Breast epithelium (tissue), 4 donors: ENCODE measurements at regions not wholly inside any gene's neighbourhood (a gene's known extent, or its start where the extent isn't known, plus 50 kb on each side); places are given as distances from the start of the nearest gene placed in this dataset.

Source experiments
- DNase-seq, 2 donors: peaks; one replicate each; pipeline ENCODE4 v3.0.0-alpha.2; 2019; ENCODE audit warnings: low spot score in 2 of 2
- H3K27ac ChIP-seq, 2 donors: fragments of 200-600 bp; sonication (generic) in 1 of 2; one replicate each; pipeline ENCODE4 v1.5.1; 2016 to 2019; ENCODE audit warnings: mild to moderate bottlenecking in 1 of 2
- H3K27me3 ChIP-seq, 2 donors: fragments of 200-600 bp; sonication (generic) in 1 of 2; one replicate each; pipeline versions ENCODE4 v1.5.1 to v1.6.0; 2017 to 2019; ENCODE audit warnings: control low read depth in 1 of 2, mild to moderate bottlenecking in 1 of 2
- H3K36me3 ChIP-seq: fragments of 200-600 bp; one replicate; pipeline ENCODE4 v1.5.1; 2019
- H3K4me1 ChIP-seq, 2 donors: fragments of 200-600 bp; sonication (generic); one replicate each; pipeline ENCODE4 v1.5.1; 2016 to 2019; ENCODE audit warnings: control low read depth in 1 of 2
- H3K4me3 ChIP-seq, 3 donors: fragments of 200-600 bp; sonication (generic); 1 replicate in 2 of 3; 2 replicates in 1 of 3; pipeline ENCODE4 v1.5.1; 2016 to 2019; ENCODE audit warnings: mild to moderate bottlenecking in 3 of 3, moderate library complexity in 2 of 3
- H3K9me3 ChIP-seq, 2 donors: fragments of 200-600 bp; sonication (generic) in 1 of 2; one replicate each; pipeline ENCODE4 v1.5.1; 2016 to 2019; ENCODE audit warnings: control low read depth in 1 of 2
- POLR2A ChIP-seq: fragments of 450-650 bp; IDR thresholded peaks from one replicate; pipeline ENCODE4 v1.6.1; 2016; ENCODE audit warnings: antibody characterized with exemption, mild to moderate bottlenecking, moderate library complexity
- POLR2AphosphoS5 ChIP-seq, 3 donors: sonication (generic); formaldehyde crosslinking; IDR thresholded peaks; one replicate each; pipeline ENCODE4 v1.6.1; 2017; ENCODE audit warnings: antibody characterized with exemption in 3 of 3
- intact Hi-C: fragments of 100-400 bp; cut with DNase I; formaldehyde crosslinking; loops from one replicate; pipeline ENCODE4 v1.15.1; 2023; ENCODE audit warnings: low total_unique reads
- TF ChIP-seq, protein P1 (sequence below), 3 donors: fragments of 450-650 bp; IDR thresholded peaks; one replicate each; pipeline ENCODE4 v1.5.1; 2016 to 2017; ENCODE audit warnings: antibody characterized with exemption in 3 of 3, mild to moderate bottlenecking in 3 of 3, moderate library complexity in 3 of 3

GRCh38 chr12:88753707-88754106, 173.4 kb upstream of the KITLG start:
- Histone ChIP-seq H3K27ac (no peak overlapping the region), H3K36me3 (no peaks in the 10 kb centered on the region), H3K9me3 (no peaks in the 10 kb centered on the region), H3K4me1 (no peaks in the 10 kb centered on the region), H3K27me3 (no peaks in the 10 kb centered on the region), H3K4me3 (no peak overlapping the region)
- intact Hi-C loops, result no loop called here
- no peak for DNase-seq
- TF ChIP-seq, protein P1, sequence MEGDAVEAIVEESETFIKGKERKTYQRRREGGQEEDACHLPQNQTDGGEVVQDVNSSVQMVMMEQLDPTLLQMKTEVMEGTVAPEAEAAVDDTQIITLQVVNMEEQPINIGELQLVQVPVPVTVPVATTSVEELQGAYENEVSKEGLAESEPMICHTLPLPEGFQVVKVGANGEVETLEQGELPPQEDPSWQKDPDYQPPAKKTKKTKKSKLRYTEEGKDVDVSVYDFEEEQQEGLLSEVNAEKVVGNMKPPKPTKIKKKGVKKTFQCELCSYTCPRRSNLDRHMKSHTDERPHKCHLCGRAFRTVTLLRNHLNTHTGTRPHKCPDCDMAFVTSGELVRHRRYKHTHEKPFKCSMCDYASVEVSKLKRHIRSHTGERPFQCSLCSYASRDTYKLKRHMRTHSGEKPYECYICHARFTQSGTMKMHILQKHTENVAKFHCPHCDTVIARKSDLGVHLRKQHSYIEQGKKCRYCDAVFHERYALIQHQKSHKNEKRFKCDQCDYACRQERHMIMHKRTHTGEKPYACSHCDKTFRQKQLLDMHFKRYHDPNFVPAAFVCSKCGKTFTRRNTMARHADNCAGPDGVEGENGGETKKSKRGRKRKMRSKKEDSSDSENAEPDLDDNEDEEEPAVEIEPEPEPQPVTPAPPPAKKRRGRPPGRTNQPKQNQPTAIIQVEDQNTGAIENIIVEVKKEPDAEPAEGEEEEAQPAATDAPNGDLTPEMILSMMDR (IDR thresholded peaks at IDR 0.05), result no peak
- TF ChIP-seq POLR2A, result no peak
- TF ChIP-seq POLR2AphosphoS5 (IDR thresholded peaks at IDR 0.05), result no peak

DNA sequence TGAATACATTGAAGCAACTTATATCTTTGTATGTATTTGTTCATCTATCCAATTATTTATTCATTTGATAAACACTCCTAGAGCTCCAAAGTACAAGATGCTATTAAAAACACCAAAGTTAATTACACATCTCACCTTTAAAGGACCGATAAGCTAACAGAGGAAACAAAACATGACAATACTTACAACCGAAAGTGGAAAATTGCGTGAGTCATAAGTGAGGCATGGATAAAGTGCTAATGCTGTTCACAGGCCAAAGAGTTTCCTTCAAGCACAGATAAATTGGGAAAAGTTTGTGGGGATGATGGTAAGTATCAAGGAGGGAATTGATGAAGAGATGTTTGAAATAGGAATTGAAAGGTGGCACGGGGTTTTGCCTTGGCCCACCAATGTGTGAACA, 172.8 kb upstream of the KITLG start:
- Histone ChIP-seq H3K27ac (no peak overlapping the region), H3K4me1 (no peaks in the 10 kb centered on the region), H3K27me3 (no peaks in the 10 kb centered on the region), H3K36me3 (no peaks in the 10 kb centered on the region), H3K4me3 (no peak overlapping the region), H3K9me3 (no peaks in the 10 kb centered on the region)
- no peak for TF ChIP-seq POLR2A
- no peak for TF ChIP-seq POLR2AphosphoS5 (IDR thresholded peaks at IDR 0.05)
- TF ChIP-seq, protein P1 (IDR thresholded peaks at IDR 0.05), result no peak
- no peak for DNase-seq
- intact Hi-C loops, result no loop called here

DNA sequence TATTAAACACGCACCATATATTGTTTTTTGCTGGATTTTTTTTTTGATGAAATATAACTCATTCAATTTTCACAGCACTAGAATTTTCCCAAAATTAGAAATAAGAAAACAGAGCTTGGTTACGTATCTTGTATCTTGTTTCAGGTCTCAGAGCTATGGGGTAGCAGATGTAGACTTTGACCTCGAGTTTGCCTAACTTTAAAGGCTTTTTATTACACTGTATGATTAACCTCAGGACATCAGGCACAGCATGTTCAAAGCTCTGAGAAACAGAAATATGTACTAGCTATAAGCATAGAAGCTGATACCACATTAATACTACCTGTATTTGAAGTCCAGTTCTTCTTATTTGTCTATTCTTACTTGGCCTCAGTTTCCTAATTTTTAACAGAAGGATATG, 171.9 kb upstream of the KITLG start:
- no peak overlapping the region for H3K4me3 ChIP-seq
- H3K27ac ChIP-seq, result no peak overlapping the region
- no peaks in the 10 kb centered on the region for H3K36me3 ChIP-seq
- H3K27me3 ChIP-seq, result no peaks in the 10 kb centered on the region
- no peak for DNase-seq
- TF ChIP-seq, protein P1 (IDR thresholded peaks at IDR 0.05), result no peak
- TF ChIP-seq POLR2AphosphoS5 (IDR thresholded peaks at IDR 0.05), result no peak
- no peak for TF ChIP-seq POLR2A
- H3K4me1 ChIP-seq, result no peaks in the 10 kb centered on the region
- no peaks in the 10 kb centered on the region for H3K9me3 ChIP-seq
- intact Hi-C loops, result no loop called here

DNA sequence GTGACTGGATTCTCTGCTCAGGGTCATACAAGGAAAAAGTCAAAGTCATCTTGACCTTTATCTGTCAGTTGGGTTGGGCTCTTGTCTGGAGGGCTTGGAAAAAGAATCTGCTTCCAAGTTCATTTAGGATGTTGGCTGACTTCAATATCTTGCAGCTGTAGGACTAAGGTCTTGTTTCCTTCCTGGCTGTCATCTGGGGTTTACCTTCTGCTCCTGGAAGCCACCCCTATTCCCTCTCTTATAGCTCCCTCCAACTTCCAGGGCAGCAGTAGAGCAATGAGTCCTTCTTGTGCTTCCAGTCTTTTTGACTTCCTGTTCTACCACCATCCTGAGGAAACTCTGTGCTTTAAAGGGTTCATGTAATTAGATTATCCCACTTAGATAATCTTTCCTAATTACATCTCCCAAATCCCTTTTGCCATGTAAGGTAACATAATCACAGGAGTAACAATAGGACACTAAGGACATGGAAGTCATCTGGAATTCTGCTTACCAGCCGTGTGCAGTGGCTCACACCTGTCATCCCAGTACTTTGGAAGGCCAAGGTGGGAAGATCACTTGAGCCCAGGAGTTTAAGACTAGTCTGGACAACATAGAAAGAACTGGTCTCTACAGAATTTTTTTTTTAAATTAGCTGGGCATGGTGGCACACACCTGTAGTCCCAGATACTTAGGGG, 170.7 kb upstream of the KITLG start:
- DNase-seq, result no peak
- H3K27ac ChIP-seq, result no peak overlapping the region
- intact Hi-C loops, result no loop called here
- H3K4me1 ChIP-seq, result no peaks in the 10 kb centered on the region
- no peaks in the 10 kb centered on the region for H3K9me3 ChIP-seq
- no peak overlapping the region for H3K4me3 ChIP-seq
- no peaks in the 10 kb centered on the region for H3K36me3 ChIP-seq
- H3K27me3 ChIP-seq, result no peaks in the 10 kb centered on the region
- TF ChIP-seq, protein P1 (IDR thresholded peaks at IDR 0.05), result no peak
- TF ChIP-seq POLR2AphosphoS5 (IDR thresholded peaks at IDR 0.05) (no peak), POLR2A (no peak)

- H3K27ac ChIP-seq, result no peak overlapping the region
- H3K4me3 ChIP-seq, result no peak overlapping the region
- H3K36me3 ChIP-seq, result no peaks in the 10 kb centered on the region
- no peaks in the 10 kb centered on the region for H3K27me3 ChIP-seq
- TF ChIP-seq, protein P1 (IDR thresholded peaks at IDR 0.05), result no peak
- no peak for TF ChIP-seq POLR2A
- intact Hi-C loops, result no loop called here
- H3K9me3 ChIP-seq, result no peaks in the 10 kb centered on the region
- H3K4me1 ChIP-seq, result no peaks in the 10 kb centered on the region
- no peak for DNase-seq
Measured at GRCh38 chr12:88746386-88746785, 166.1 kb upstream of the KITLG start.
